ENCODE measurements at regions not wholly inside any gene's neighbourhood (a gene's known extent, or its start where the extent isn't known, plus 50 kb on each side); places are given as distances from the start of the nearest gene placed in this dataset.

DNA sequence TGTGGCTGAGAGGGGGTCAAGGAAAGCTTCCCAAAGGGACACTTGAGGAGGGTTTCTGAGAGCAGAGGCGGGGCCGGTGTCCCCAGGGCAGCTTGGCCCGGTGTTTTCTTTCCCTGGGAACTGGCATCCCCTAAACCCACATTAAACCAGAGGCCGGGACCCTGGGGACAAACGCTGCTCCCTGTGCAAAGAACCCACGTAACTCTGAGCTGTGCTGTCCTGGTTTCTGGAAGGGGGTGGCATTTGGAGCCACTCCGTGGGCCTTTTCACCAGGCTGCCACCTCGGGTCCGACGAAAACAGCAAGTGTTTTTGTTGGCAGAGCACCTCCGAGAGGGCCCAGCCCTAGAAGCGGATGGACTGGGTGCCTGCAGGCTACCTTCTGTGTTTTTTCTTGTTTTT, 100.2 kb upstream of the ANO1 start:
- DNase-seq: no peak

DNA sequence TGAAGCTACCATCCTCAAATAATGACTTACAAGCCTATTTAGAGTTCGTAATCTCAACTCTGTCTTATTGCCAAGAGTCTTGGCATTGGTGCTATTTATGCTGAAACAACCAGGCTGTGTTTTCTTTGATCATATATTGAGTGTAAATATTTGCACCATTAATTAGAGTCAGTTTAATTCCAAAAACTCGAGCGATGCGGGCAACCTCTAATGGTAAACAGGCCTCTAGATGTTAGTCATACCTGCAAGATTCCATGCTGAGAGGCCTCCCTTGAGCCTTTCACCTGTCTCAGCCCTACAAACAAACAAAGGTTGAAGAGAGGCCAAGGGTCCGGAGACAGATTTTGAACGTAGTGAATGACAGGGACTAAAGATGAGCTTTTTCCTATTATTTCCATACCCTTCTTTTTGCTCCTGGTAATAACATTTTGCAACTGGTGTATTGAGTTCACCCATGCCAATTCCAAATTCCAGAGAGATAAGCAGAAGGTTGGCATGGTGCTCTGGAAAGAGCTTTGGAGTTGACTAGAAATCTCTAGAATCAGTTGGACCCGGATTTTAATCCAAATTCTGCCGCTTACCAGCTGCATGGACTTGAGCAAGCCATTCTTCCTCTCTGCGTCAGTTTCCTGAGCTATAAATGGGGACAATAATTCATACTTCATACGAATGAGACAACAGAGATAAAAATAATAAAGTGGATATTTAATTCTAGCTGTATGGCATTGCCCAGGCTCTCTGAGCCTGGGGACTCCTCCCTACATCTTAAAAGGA, 99.1 kb upstream of the ANO1 start:
- no peak for DNase-seq

DNA sequence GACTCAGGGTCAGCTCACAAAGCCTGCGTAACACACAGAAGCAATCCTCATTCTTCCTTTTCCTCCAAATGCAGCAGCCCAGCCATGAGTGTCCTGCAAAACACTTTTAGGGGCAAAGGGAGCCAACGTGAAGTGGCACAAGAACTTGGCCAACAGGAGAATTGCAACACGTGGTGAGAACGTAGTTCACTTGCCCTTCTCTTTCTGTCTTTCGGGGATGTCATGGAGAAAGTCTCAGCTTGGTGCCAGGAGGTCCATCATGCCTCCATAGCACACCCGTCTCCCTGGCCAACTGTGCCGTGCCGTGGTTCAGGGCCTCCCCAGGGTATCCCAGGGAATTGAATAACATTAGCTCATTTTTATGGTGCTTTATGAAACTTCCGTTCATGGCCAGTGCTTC, 98.5 kb upstream of the ANO1 start:
- DNase-seq: no peak

DNA sequence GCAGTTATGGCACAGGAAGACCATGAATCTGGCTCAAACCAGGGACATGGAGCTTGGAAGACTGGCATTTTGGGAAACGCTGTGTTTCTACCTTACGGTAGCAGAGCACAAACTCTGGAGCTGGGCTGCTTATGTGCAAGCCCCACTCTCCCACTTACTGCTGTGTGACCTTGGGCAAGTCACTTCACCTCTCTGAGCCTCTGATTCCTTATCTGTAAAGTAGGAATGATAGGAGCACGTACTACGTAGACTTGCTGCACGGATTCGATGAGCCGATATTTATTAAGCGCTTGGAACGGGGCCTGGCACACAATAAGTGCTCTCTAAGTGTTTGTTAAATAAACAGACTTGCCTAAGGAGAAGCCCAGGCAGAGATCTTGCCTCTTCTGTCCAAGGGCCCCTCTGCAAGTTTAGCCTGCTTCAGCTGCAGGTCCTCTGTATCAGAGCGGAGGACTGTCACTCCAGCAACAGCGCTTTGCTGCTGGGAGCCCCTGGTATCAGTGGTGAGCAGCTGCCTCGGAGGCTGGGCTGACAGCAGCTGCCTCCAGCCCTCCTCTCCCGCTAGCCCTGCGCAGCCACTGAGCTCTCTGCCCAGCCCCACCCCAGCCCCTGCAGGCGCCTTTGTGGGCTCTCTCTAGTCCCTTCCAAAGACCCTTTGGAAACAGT, 96.9 kb upstream of the ANO1 start:
- no peak for DNase-seq

DNA sequence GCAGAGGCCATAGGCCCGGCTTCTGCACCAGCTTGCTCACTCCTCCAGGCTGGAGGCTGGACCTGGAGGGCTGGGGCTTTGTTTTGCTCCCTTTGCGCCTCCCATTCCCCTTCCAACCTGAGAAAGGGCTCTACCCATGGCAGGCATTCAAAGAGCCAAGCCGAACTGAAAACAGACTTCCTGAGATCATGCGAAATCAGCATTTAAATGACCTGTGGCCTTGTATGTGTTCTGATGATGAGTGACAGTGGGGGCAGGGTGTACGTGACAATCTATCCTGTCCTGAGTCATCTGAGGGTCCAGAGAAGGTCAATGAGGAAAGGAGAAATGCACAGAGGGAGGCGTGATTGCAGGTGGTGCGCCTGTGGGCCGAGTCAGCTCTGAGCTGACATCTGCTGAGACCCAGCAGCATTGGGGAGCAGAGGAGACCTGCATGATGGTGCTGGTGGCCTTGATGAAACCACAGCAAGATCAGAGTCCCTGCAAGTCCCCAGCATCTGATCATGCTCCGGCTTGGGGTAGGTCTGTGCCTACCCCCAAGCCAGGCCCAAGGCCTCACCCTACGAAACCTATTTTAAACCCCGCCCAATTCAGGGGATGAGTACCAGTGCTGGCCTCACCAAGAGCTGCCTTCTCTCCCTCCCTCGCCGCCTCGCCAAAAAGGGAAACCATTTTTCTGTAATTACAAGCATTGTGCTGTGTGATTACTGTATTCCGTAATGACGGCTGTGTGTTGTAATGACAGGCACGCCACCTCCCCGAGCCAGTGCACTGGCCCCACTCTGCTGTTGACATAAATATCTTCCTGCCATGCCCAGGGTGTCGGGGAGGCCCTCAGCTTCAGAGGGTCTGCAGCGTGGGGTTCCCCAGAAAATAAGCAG, 95.2 kb upstream of the ANO1 start:
- no peak for DNase-seq

DNA sequence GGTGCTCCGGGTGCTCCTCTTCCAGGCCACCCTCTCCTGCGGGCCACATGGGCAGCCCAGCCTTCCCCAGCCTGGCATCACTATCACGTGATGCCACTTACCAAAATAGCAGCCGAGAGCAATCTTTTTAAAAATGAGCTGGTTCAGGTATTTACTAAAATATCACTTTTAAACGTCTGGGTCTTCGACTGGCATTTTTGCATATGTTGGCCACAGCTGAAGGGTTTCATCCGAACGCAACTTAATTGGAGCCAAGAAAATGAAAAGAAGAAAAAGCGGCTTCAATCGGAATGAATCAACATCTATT, 94.6 kb upstream of the ANO1 start:
- no peak for DNase-seq

DNA sequence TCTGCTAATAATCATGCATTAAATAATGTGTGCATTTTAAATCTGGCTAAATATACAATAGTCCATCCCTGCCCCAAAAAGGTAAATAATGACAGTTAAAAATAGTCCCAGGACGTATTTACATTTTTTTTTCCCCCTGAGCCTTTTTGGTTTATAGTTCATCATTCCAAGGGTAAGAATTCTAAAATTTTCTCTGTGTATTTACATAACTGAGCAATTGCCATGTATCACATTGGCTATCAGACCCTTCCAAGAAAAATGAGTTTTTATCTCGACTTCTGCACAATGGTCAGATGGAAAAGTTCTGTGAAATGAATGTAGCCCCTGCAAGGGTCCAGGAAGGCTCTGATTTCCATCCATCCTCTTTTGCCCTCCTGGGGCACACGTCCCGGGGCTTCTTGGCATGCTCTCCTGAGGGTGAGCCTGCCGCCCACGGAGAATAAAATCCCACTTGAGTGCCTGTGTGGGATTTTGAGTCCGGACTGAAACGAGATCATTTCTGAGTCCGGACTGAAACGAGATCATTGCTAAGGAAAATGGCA, 94.1 kb upstream of the ANO1 start:
- DNase-seq: no peak

DNA sequence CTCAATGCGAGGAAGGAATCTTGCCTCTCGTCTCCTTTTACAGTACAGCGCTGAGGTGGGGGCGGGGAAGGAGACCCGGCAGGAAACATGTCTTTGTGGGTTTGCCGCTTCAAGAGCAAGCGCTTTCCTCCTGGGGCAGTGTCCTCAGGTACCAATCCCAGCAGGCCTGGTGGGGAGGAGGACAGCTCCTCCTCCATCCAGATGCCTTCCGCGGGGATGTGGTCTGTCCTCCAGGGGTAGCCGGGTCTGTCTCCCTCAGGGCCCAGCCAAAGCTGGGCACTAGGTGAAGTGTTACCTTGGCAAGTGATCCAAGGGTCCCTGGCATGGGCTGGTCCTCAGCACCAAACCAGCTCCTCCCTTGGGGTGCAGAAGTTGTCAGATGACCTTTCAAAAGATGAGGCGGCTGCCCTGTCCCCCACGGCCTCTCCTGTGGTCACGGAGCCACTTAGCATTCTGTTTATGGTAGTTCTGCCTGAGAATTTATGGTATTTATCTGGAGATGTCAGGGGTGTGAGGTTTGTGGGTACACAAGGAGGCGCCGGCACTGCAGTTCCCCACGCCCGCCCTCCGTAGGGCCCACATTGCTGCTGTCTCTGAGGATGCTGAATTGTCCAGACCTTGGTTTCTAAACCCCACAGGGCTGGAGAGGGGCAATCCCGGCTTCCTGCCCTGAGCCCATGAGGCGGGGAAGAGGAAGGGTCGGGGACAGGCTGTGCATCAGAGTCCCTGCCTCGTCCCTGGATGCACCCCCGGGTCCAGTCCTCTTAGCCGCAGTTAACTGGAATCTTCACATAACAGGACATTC, 93.5 kb upstream of the ANO1 start:
- DNase-seq: no peak

DNA sequence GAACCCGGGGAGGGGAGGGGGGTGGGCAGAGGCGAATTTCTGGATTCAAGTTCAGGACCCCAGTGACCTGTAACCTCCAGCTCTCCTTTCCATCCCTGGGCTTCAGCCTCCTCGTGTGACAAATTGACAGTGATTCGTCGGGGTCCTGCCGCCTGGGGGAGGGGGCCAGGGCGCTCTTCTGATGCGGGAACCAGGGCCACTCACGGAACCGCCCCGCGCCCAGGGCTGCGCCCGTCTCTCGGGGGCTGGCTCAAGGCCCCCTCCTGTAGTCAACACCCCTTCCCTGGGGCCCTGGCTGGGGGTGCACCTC, 92.8 kb upstream of the ANO1 start:
- no peak for DNase-seq

DNA sequence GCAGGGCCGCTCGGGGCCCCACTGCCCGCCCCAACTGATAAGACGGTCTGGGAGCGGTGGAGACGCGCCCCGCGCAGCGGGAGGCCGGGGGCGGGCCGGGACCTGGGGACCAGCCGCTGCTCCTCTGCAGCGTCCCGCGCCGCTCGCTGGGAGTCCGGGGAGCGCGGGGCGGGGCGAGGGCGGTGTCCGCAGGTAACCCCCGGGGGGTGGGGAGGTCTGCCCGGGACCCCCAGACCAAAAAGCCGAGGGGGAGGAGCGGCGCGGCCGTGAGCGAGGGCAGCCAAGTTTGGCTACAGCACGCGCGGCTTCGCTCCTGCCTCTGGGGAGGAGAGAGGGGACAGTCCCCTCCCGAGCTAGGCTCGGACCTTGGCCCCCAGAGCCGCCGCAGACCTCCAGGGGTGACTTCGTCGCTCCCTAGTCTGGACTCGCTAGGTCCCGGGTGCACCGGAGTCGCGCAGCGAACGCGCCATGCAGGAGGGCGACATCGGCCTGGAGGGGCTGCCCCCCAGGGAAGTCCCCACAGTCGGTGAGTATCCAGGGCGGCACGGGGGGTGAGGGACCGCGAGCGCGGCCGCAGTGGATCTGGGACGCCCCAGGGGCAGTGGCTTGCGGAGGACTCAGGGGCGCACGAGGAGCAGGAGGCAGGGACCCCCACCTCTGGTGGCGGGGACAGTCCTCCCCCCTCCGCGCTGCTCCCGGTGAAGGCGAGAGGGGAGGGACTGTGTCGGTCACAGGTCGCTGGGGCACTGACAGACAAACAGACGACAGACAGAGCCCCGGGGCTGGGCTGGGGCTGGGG, 92.3 kb upstream of the ANO1 start:
- DNase-seq: no peak

DNA sequence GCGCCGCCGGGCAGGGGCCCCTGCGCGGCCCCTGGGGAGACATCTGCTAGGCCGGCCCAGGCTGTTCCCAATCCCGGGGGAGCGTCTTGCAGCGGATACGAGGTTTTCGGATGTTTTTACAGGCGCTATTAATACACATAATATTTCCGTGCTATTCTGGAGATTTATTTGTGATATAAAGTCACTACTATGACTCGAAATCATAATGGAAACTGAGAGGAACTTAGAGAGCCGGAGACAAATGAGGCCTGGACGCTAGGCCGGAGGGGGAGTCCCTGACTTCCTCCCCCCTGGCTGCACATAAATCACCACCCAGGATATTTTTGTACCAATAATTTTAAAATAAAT, 91.7 kb upstream of the ANO1 start:
- DNase-seq: no peak

DNA sequence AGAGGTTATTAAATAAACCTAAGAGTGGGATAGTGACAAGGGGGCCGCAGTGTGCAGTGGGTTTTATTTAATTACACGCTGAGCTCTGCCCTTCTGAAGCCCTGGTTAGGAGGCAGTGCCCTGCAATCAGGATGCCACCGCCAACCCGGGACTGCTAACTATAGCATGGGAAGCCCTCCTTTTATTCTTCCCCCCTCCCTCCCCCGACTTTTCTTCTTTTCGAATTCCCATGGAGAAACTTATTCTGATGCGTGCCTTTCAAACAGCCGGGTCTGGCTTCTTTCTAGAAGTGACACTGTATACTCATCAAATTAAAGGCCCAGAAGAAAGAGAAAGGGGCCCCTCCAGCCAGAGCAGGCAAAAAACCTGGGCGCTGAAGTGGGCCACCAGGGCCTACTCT, 91.3 kb upstream of the ANO1 start:
- DNase-seq: no peak

DNA sequence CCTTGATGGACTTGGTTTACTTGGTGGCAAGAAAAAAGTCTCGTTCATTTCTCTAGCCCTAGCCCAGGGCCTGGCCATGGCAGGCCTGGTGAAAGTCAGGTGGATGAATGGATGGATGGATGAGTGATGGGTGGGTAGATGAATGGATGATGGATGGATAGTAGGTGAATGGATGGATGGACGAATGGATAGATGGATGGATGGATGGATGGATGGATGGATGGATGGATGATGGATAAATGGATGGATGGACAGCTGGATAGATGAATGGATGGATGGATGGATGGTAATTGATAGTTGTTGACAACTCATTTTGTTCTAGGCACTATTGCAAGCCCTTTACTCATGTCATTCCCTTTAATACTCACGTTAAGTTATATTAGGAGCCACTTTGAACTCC, 86.1 kb upstream of the ANO1 start:
- DNase-seq: no peak

DNA sequence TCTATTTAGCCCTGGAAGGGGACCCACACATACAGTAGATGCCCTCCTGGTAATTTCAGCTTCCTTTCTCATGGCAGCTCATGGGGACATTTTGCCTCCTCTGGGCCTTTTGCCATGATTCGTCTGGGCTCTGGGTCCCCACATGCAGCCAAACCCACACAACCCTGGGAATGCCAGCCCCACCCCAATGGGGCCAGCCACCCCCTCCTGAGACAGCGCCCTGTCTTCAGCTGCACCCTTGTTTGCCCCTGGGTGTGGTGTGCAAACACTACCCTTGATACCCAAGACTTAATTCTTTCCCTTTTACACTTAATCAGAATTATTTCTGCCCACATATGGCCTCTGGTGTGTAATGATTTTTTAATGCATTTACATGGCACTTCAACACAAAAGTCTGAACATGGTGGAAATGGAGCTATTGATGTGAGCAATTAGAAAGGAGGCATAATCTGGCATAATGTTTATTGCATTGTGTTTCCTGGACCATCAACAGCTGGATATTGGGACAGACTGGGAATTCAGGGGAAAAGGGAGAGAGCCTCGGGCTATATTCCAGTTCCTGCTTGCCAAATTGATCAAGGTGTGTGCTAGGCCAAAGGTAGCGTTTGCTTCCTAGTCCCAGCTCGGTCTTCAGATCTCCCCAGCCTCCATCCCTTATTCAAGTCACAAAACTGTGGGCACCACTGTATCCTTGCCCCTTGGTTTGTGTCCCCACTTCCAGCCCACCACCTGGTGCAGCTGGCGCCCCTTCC, 85.0 kb upstream of the ANO1 start:
- no peak for DNase-seq

DNA sequence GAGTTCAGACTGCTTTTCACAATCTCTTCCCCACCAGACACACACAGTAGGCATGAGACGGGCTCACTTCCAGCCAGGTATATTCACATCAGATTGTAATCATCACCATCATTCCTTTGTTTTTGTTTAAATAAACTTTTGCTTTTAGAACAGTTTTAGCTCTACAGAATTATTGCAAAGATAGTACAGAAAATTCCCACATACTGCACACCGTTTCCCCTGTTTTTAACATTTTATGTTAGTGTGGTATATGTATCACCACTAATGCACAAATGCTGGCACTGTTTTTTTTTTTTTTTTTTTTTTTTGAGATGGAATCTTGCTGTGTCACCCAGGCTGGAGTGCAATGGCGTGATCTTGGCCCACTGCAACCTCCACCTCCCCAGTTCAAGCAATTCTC, 83.3 kb upstream of the ANO1 start:
- no peak for DNase-seq

DNA sequence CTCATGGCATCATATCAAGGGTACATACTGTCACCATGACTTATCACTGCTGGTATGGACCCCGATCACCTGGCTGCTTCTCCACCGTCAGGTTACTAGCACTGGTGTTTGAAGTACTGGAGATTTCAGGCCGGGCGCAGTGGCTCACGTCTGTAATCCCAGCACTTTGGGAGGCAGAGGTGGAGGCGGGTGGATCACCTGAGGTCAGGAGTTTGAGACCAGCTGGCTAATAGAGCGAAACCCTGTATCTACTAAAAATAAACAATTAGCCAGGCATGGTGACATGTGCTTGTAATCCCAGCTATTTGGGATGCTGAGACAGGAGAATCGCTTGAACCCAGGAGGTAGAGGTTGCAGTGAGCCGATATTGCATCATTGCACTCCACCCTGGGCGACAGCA, 82.4 kb upstream of the ANO1 start:
- no peak for DNase-seq

DNA sequence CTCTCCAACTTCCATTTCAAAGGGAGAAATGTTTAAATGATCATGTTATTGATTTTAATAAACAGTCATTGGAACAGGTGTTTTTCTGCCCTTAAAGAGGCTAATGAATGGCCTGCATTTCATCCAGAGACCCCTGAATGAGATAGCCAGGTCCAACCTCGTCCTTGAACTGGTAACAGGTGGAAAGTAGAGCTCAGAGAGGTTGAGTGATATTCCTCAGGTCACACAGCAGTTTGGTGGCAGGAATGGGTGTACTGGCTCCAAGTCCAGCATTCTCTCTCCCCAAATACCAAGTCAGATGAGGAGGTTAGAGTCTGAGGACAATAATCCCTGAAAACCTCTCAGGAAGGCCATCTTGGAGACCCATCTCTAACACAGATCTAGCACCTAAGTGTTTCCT, 81.7 kb upstream of the ANO1 start:
- no peak for DNase-seq

DNA sequence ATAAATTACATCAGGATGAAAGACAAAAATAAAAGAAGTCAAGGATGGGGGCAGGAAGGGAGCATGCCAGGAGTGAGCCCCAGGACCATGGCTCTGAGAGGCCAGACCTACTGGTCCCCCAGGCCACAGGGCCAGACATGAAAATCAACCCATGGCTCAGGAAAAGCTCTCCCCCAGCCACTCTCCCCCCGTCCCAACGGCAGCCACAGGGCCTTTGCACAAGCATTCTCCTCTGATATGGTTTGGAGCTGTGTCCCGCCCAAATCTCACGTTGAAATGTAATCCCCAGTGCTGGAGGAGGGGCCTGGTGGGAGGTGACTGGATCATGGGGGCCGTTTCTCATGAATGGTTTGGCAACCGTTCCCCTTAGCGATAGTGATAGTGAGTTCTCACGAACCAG, 80.8 kb upstream of the ANO1 start:
- no peak for DNase-seq

DNA sequence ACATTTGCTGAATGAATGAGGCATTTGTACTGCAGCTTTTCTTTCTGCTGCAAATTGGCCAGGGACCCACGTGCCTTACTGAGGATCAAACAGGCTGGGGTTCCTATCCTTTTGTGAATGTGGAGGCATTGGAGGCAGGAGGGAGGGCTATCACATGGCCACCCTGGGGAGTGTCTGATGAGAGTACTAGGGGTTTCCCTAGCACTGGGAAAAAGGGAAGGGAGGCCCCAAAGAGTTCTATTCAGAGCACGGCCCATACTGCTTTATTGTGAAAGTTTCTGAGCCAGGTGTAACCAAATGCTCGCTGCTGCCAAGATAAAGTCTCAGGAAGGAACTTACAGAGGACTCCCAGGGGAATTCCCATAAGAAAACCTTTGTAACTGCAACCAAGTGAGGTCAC, 78.4 kb upstream of the ANO1 start:
- no peak for DNase-seq

DNA sequence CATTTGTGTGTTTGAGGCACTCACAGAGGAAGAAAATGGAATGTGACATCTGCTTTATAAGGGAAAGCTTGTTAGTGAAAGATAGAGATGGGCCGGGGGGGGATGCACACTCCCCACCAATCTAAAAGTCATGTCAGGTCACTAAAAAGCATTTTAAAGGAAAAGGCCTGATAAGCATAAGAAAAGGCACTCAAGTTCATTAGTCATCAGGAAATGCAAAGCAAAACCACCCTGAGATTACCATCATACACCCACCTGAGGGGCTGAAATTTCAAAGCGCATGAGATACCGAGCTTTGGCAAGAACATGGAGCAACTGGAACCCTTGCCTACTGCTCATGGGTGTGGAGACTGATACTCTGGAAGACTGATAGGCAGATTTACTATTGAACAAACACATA, 77.9 kb upstream of the ANO1 start:
- no peak for DNase-seq

DNA sequence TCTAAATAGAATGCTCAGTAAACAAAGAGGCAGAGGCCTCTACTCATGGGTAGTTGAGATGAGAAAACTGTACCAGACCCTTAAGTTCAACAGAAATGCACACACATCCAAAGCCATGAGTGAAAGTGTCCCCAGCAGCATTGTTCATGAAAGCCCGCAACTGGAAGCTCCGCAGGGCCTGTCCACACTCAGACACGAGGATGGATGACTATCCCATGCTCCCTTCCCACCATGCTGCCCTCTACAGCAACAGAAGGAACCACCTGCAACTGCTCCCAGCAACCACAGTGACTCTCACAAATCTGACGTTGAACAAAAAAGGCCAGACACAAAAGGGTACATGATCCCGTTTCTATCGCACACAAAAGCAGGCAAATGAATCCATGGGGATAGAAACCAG, 76.9 kb upstream of the ANO1 start:
- DNase-seq: no peak

DNA sequence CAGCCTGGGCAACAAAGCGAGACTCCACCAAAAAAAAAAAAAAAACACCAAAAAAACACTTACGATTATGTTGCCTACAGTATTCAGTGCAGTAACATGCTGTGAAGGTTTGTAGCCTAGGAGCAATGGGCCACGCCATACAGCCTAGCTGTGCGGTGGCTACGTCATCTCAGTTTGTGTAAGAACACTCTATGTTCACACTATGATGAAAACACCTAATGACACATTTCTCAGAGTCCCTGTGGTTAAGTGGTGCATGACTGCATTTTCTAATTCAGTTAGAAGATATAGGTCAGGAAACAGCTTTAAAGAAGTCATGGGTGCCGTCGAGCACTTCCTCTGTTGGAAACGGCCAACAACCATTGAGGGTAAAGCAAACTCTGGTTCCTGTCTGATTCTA, 75.7 kb upstream of the ANO1 start:
- DNase-seq: no peak

All from NCI-H2029 (cell line).